ENCODE measurements at regions not wholly inside any gene's neighbourhood (a gene's known extent, or its start where the extent isn't known, plus 50 kb on each side); places are given as distances from the start of the nearest gene placed in this dataset.

DNA sequence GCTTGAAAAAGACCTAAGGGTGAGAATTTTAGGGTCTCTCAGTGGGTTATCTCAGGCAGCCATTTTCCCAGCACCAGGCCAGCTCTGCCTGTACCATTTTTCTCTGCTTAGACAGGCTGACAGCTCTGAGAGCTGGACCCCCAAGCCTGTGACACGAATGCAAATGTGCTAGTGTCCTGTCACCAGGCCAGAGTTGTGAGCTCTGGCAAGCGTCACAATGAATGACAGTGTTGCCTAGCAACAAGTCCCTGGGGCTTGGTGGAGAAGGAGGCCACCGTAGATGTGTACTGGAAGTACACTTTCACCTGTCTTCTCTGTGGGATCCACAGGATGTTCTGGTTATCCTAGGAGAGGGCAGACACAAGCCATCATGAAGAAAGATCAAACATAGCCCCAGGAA, 66.7 kb downstream of the RBMY1D start:
- FAIRE-seq, result no peak
- H3K79me2 ChIP-seq (ENCODE audit: control insufficient read depth, insufficient read depth, low read length), result no peaks in the 10 kb centered on the region

More for the DNA sequence above, 66.7 kb downstream of the RBMY1D start:
- no peak for DNase-seq (ENCODE audit: low read depth, low spot score)
- dilution Hi-C loops (cut with MboI; ENCODE audit: extremely low pct_ligation_motif_present, low sequenced_read_pairs) (no loop called here), intact Hi-C loops (cut with micrococcal nuclease) (no loop called here)
- Histone ChIP-seq H3K9me1 (replicated peaks; ENCODE audit: control insufficient read depth, extremely low read depth, insufficient read depth, low read length) (no peaks in the 10 kb centered on the region), H3K9ac (replicated peaks; ENCODE audit: extremely low read depth, insufficient read depth, low read length) (no peak overlapping the region), H3K27me3 (ENCODE audit: control insufficient read depth in 2 of 2, insufficient read depth in 2 of 2, low read length in 2 of 2) (no peaks in the 10 kb centered on the region), H3K27ac (ENCODE audit: insufficient read depth, low read depth, low read length) (no peak overlapping the region), H3K36me3 (ENCODE audit: control insufficient read depth in 2 of 2, extremely low read depth in 1 of 2, insufficient read depth in 2 of 2, low read length in 2 of 2) (no peaks in the 10 kb centered on the region), H3K4me2 (ENCODE audit: insufficient read depth, low read length) (no peak overlapping the region), H4K20me1 (replicated peaks; ENCODE audit: control insufficient read depth, extremely low read depth, insufficient read depth, low read length) (no peaks in the 10 kb centered on the region), H3K4me1 (ENCODE audit: control insufficient read depth, extremely low read depth, insufficient read depth, low read length) (no peaks in the 10 kb centered on the region), H3K4me3 (replicated peaks in 1 of 3; ENCODE audit: insufficient read depth in 1 of 3, low read depth in 1 of 3, low read length in 3 of 3) (no peak overlapping the region), H3K9me3 (replicated peaks; ENCODE audit: control insufficient read depth, insufficient read depth, low read length) (no peaks in the 10 kb centered on the region), H2AFZ (ENCODE audit: low read depth, low read length) (no peak overlapping the region)
- BruUV-seq (replicated peaks), result no TSS peak
- ChIA-PET CTCF (no interaction called here), POLR2A (no interaction called here)
- TF ChIP-seq GATA2 (IDR thresholded peaks at IDR 0.05; ENCODE audit: insufficient read depth, insufficient read length, low read depth, low read length), result no peak
- no peak for TF ChIP-seq POLR2A (IDR thresholded peaks at IDR 0.05; ENCODE audit: low read depth, low read length)
- TF ChIP-seq MYC (IDR thresholded peaks at IDR 0.05; ENCODE audit: low read depth, low read length), result no peak
- no peak for TF ChIP-seq POLR2AphosphoS5 (IDR thresholded peaks at IDR 0.05; ENCODE audit: insufficient read depth, low read depth, low read length)
- TF ChIP-seq, protein P1, sequence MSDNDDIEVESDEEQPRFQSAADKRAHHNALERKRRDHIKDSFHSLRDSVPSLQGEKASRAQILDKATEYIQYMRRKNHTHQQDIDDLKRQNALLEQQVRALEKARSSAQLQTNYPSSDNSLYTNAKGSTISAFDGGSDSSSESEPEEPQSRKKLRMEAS (IDR thresholded peaks at IDR 0.05; ENCODE audit: insufficient read depth, insufficient read length), result no peak
- TF ChIP-seq FOS (IDR thresholded peaks at IDR 0.05; ENCODE audit: borderline replicate concordance, insufficient read depth, low read length), result no peak

Data from endothelial cell of umbilical vein (primary cell).